ENCODE measurements at regions not wholly inside any gene's neighbourhood (a gene's known extent, or its start where the extent isn't known, plus 50 kb on each side); places are given as distances from the start of the nearest gene placed in this dataset.

DNA sequence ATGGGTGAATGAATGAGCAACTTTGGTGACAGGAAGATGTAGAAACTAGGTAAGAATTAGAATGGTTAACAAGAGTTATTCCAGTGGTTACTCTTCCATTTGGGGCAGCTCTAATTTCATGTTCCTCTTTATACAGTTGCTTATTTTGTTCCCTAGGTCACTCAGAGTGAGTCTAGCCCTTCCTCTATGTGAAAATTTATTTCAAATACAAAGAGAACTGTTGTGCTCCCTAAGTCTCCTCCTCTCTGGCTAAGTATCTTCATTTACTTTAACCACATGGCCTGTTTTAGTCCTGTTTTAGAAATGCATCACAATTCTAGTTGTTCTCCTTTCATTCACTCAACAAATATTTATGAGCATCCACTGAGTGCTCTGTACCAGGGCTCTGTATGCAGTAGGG is 51.1 kb upstream of the HIF1A start:
- TF ChIP-seq, protein P1, sequence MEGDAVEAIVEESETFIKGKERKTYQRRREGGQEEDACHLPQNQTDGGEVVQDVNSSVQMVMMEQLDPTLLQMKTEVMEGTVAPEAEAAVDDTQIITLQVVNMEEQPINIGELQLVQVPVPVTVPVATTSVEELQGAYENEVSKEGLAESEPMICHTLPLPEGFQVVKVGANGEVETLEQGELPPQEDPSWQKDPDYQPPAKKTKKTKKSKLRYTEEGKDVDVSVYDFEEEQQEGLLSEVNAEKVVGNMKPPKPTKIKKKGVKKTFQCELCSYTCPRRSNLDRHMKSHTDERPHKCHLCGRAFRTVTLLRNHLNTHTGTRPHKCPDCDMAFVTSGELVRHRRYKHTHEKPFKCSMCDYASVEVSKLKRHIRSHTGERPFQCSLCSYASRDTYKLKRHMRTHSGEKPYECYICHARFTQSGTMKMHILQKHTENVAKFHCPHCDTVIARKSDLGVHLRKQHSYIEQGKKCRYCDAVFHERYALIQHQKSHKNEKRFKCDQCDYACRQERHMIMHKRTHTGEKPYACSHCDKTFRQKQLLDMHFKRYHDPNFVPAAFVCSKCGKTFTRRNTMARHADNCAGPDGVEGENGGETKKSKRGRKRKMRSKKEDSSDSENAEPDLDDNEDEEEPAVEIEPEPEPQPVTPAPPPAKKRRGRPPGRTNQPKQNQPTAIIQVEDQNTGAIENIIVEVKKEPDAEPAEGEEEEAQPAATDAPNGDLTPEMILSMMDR (IDR thresholded peaks at IDR 0.05), result no peak
- TF ChIP-seq POLR2A (IDR thresholded peaks at IDR 0.05), result no peak
